Panc1 (cell line): ENCODE measurements at regions not wholly inside any gene's neighbourhood (a gene's known extent, or its start where the extent isn't known, plus 50 kb on each side); places are given as distances from the start of the nearest gene placed in this dataset.

Source experiments
- ATAC-seq: fragments of 200-7000 bp; cut with Tn5 transposase; 2 replicates; pipeline ENCODE4 v1.9.1; 2020; ENCODE audit warnings: mild to moderate bottlenecking, moderate library complexity
- BruUV-seq: library from RNA; stranded (reverse); fragments of 400-500 nt; replicated peaks from 2 replicates; lab custom pipeline; 2021; lab: Mats Ljungman, UMichigan
- CTCF ChIA-PET: fragments of 300-600 bp; sonication (Branson Sonifier 250); formaldehyde crosslinking; loops from one replicate; lab custom pipeline; 2022; ENCODE audit warnings: antibody characterized with exemption; lab: Charles Lee
- POLR2A ChIA-PET: fragments of 300-600 bp; sonication (Branson Sonifier 250); formaldehyde crosslinking; loops from one replicate; lab custom pipeline; 2022; ENCODE audit warnings: antibody characterized with exemption; lab: Charles Lee
- DNase-seq: peaks from one replicate; pipeline ENCODE4 v3.0.0-alpha.2; 2010; ENCODE audit warnings: low read depth, low spot score
- H3K27ac ChIP-seq: 2 replicates; pipeline ENCODE4 v1.5.1; 2011; ENCODE audit warnings: mild to moderate bottlenecking, low read length, inconsistent platforms
- H3K27me3 ChIP-seq: fragments of 200-500 bp; sonication (Bioruptor generic); 2 replicates; pipeline ENCODE4 v1.6.0; 2014; ENCODE audit warnings: low read length, inconsistent platforms; ENCODE audit not compliant: control insufficient read depth, insufficient read depth
- H3K36me3 ChIP-seq: fragments of 200-500 bp; sonication (Bioruptor generic); 2 replicates; pipeline ENCODE4 v1.5.1; 2014; ENCODE audit warnings: inconsistent platforms, mild to moderate bottlenecking, low read length, moderate library complexity; ENCODE audit not compliant: control insufficient read depth, insufficient read depth
- H3K4me1 ChIP-seq: 2 replicates; pipeline ENCODE4 v1.5.1; 2011; ENCODE audit warnings: inconsistent platforms, mild to moderate bottlenecking, low read length, moderate library complexity; ENCODE audit not compliant: control insufficient read depth, insufficient read depth
- H3K4me3 ChIP-seq, 2 experiments: 2 replicates each; pipeline ENCODE4 v1.5.1; 2011 to 2012; ENCODE audit warnings: low read depth in 2 of 2, low read length in 2 of 2, mild to moderate bottlenecking in 2 of 2, inconsistent platforms in 1 of 2, moderate library complexity in 1 of 2
- H3K9me3 ChIP-seq: fragments of 200-500 bp; sonication (Bioruptor generic); 2 replicates; pipeline ENCODE4 v1.5.1; 2014; ENCODE audit warnings: low read depth, mild to moderate bottlenecking, inconsistent platforms, low read length, moderate library complexity; ENCODE audit not compliant: control insufficient read depth, insufficient read depth
- CTCF ChIP-seq: fragments of 450-650 bp; IDR thresholded peaks from 2 replicates; pipeline ENCODE4 v1.5.1; 2017; ENCODE audit warnings: mild to moderate bottlenecking
- POLR2AphosphoS5 ChIP-seq: IDR thresholded peaks from 2 replicates; pipeline ENCODE4 v1.6.1; 2012; ENCODE audit warnings: mild to moderate bottlenecking, low read depth, low read length, moderate library complexity
- SIN3A ChIP-seq: IDR thresholded peaks from 2 replicates; pipeline ENCODE4 v1.6.1; 2012; ENCODE audit warnings: low read depth, mild to moderate bottlenecking, low read length, moderate library complexity, borderline replicate concordance; ENCODE audit not compliant: insufficient read depth
- TCF7L2 ChIP-seq: IDR thresholded peaks from 2 replicates; pipeline ENCODE4 v1.6.1; 2011; ENCODE audit warnings: mild to moderate bottlenecking, low read depth, low read length, inconsistent platforms
- in situ Hi-C: cut with HindIII; loops from 2 replicates; pipeline ENCODE4 v1.10.0; 2016; ENCODE audit warnings: low sequenced_read_pairs, low pct_unique_long_range_greater_than_20kb
- intact Hi-C: fragments of 100-400 bp; cut with micrococcal nuclease; formaldehyde crosslinking; loops from one replicate; pipeline ENCODE4 v1.10.0; 2022; ENCODE audit not compliant: unreplicated experiment
- TF ChIP-seq, protein P1 (sequence below), 2 experiments: IDR thresholded peaks; 2 replicates each; pipeline ENCODE4 v1.6.1; 2011 to 2012; ENCODE audit warnings: low read depth in 2 of 2, control low read depth in 1 of 2, low read length in 1 of 2, mild to moderate bottlenecking in 1 of 2, moderate library complexity in 1 of 2; ENCODE audit not compliant: insufficient read depth in 1 of 2

- H3K4me1 ChIP-seq = no peaks in the 10 kb centered on the region
- ATAC-seq = no peak
- POLR2A ChIA-PET = interaction anchor here (0.6 kb wide), 1 partner anchor 145 kb away, joined by 5 read pairs; no protein-coding TSS in a partner anchor
- intact Hi-C loops = no loop called here
- no peak for TF ChIP-seq TCF7L2
- TF ChIP-seq CTCF = no peak
- TF ChIP-seq SIN3A = no peak
- TF ChIP-seq POLR2AphosphoS5 = no peak
- TF ChIP-seq, protein P1, sequence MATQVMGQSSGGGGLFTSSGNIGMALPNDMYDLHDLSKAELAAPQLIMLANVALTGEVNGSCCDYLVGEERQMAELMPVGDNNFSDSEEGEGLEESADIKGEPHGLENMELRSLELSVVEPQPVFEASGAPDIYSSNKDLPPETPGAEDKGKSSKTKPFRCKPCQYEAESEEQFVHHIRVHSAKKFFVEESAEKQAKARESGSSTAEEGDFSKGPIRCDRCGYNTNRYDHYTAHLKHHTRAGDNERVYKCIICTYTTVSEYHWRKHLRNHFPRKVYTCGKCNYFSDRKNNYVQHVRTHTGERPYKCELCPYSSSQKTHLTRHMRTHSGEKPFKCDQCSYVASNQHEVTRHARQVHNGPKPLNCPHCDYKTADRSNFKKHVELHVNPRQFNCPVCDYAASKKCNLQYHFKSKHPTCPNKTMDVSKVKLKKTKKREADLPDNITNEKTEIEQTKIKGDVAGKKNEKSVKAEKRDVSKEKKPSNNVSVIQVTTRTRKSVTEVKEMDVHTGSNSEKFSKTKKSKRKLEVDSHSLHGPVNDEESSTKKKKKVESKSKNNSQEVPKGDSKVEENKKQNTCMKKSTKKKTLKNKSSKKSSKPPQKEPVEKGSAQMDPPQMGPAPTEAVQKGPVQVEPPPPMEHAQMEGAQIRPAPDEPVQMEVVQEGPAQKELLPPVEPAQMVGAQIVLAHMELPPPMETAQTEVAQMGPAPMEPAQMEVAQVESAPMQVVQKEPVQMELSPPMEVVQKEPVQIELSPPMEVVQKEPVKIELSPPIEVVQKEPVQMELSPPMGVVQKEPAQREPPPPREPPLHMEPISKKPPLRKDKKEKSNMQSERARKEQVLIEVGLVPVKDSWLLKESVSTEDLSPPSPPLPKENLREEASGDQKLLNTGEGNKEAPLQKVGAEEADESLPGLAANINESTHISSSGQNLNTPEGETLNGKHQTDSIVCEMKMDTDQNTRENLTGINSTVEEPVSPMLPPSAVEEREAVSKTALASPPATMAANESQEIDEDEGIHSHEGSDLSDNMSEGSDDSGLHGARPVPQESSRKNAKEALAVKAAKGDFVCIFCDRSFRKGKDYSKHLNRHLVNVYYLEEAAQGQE (IDR thresholded peaks at IDR 0.05; ENCODE audit: insufficient read depth in 1 of 2, low read depth in 2 of 2, low read length in 1 of 2) = no peak
- no peaks in the 10 kb centered on the region; the same call in 1 of the 2 replicates for H3K27me3 ChIP-seq
- H3K27ac ChIP-seq = no peak overlapping the region
- H3K4me3 ChIP-seq = no peak overlapping the region
- no peaks in the 10 kb centered on the region for H3K9me3 ChIP-seq
- CTCF ChIA-PET = no interaction called here
- no peaks in the 10 kb centered on the region for H3K36me3 ChIP-seq
- no peak for DNase-seq
- in situ Hi-C loops = no loop called here
- BruUV-seq = no TSS peak
These were observed 66.0 kb upstream of the ADAMTS2 start for GRCh38 chr5:179411161-179411841.

GRCh38 chr5:179410291-179411160 is 65.3 kb upstream of the ADAMTS2 start:
- TF ChIP-seq TCF7L2 (no peak), SIN3A (no peak), POLR2AphosphoS5 (no peak), CTCF (no peak)
- TF ChIP-seq, protein P1 (IDR thresholded peaks at IDR 0.05; ENCODE audit: insufficient read depth in 1 of 2, low read depth in 2 of 2, low read length in 1 of 2) = no peak
- no peaks in the 10 kb centered on the region for H3K36me3 ChIP-seq
- BruUV-seq = no TSS peak
- H3K27me3 ChIP-seq = no peaks in the 10 kb centered on the region; the same call in 1 of the 2 replicates
- DNase-seq = no peak
- H3K4me3 ChIP-seq = no peak overlapping the region
- ChIA-PET CTCF (no interaction called here), POLR2A (interaction anchor here (0.6 kb wide), 1 partner anchor 146 kb away, joined by 5 read pairs; no protein-coding TSS in a partner anchor)
- no peaks in the 10 kb centered on the region for H3K9me3 ChIP-seq
- ATAC-seq = no peak
- intact Hi-C loops (no loop called here), in situ Hi-C loops (no loop called here)
- H3K4me1 ChIP-seq = no peaks in the 10 kb centered on the region
- H3K27ac ChIP-seq = no peak overlapping the region
